Dermis microvascular lymphatic vessel endothelial cell (primary cell): ENCODE measurements at regions not wholly inside any gene's neighbourhood (a gene's known extent, or its start where the extent isn't known, plus 50 kb on each side); places are given as distances from the start of the nearest gene placed in this dataset.
"Not testable (repeated sequence)": the region's sequence is repeated elsewhere in the genome, so short reads cannot be mapped to it uniquely, and the experiment has no call there.

Experiments used
- DNase-seq, 2 donors: peaks; one replicate each; pipeline versions ENCODE4 v3.0.0 to v3.0.0-alpha.2; 2010; ENCODE audit warnings: low read depth in 2 of 2

- peak in 1 of 2 donors; percentile 67 for DNase-seq
Measured at GRCh38 chr3:27559381-27559780, 75.2 kb upstream of the SLC4A7 start.

- no peak for DNase-seq
Measured at GRCh38 chr3:27557411-27557810, 73.2 kb upstream of the SLC4A7 start.

GRCh38 chr3:27556887-27557286, 72.7 kb upstream of the SLC4A7 start:
- DNase-seq: peak in 1 of 2 donors; percentile 66

- no peak for DNase-seq
Measured at GRCh38 chr3:27554706-27555105, 70.5 kb upstream of the SLC4A7 start.

GRCh38 chr3:27553886-27554540, 69.8 kb upstream of the SLC4A7 start:
- DNase-seq: no peak

GRCh38 chr3:27552708-27553107, 68.5 kb upstream of the SLC4A7 start:
- DNase-seq: not testable (repeated sequence)

- not testable (repeated sequence) for DNase-seq
Measured at GRCh38 chr3:27551413-27551812, 67.2 kb upstream of the SLC4A7 start.

- DNase-seq: no peak
Measured at GRCh38 chr3:27545061-27545460, 60.9 kb upstream of the SLC4A7 start.

GRCh38 chr3:27544372-27544865, 60.2 kb upstream of the SLC4A7 start:
- peak; percentile 39 to 48 for DNase-seq

GRCh38 chr3:27542476-27542875, 58.3 kb upstream of the SLC4A7 start:
- no peak for DNase-seq

- DNase-seq: no peak
Measured at GRCh38 chr3:27540231-27540630, 56.0 kb upstream of the SLC4A7 start.

GRCh38 chr3:27536491-27536890, 52.3 kb upstream of the SLC4A7 start:
- no peak for DNase-seq

- DNase-seq: no peak
Measured at GRCh38 chr3:27535809-27536392, 51.7 kb upstream of the SLC4A7 start.

GRCh38 chr3:27533718-27534573, 49.8 kb upstream of the SLC4A7 start:
- peak; percentile 84 to 98 for DNase-seq
